Muscle of arm (tissue), 1 donor: ENCODE measurements at regions not wholly inside any gene's neighbourhood (a gene's known extent, or its start where the extent isn't known, plus 50 kb on each side); places are given as distances from the start of the nearest gene placed in this dataset.
"Not testable (repeated sequence)": the region's sequence is repeated elsewhere in the genome, so short reads cannot be mapped to it uniquely, and the experiment has no call there.

Experiments
- DNase-seq: peaks from one replicate; pipeline ENCODE4 v3.0.0-alpha.2; 2013

GRCh38 chr15:62218841-62219240, 53.8 kb upstream of the C2CD4B start:
- DNase-seq: no peak

- no peak for DNase-seq
Observed at GRCh38 chr15:62219799-62220198, 54.7 kb upstream of the C2CD4B start.

- no peak for DNase-seq
Observed at GRCh38 chr15:62223020-62223419, 57.9 kb upstream of the C2CD4B start.

- no peak for DNase-seq
Observed at GRCh38 chr15:62228604-62229003, 63.5 kb upstream of the C2CD4B start.

GRCh38 chr15:62231856-62232255, 66.8 kb upstream of the C2CD4B start:
- DNase-seq: no peak

GRCh38 chr15:62240121-62241096, 75.3 kb upstream of the C2CD4B start:
- no peak for DNase-seq

- no peak for DNase-seq
Observed at GRCh38 chr15:62241135-62241770, 76.2 kb upstream of the C2CD4B start.

- no peak for DNase-seq
Observed at GRCh38 chr15:62242999-62243398, 77.9 kb upstream of the C2CD4B start.

GRCh38 chr15:62244762-62245161, 79.7 kb upstream of the C2CD4B start:
- no peak for DNase-seq

GRCh38 chr15:62248277-62248984, 83.3 kb upstream of the C2CD4B start:
- DNase-seq: no peak

- no peak for DNase-seq
Observed at GRCh38 chr15:62249501-62249900, 84.4 kb upstream of the C2CD4B start.

- DNase-seq: no peak
Observed at GRCh38 chr15:62250186-62250585, 85.1 kb upstream of the C2CD4B start.

- no peak for DNase-seq
Observed at GRCh38 chr15:62250978-62251377, 85.9 kb upstream of the C2CD4B start.

- DNase-seq: no peak
Observed at GRCh38 chr15:62253294-62253693, 88.2 kb upstream of the C2CD4B start.

- DNase-seq: peak; percentile 60
Observed at GRCh38 chr15:62254137-62254934, 89.3 kb upstream of the C2CD4B start.

- not testable (repeated sequence) for DNase-seq
Observed at GRCh38 chr15:62256430-62256829, 91.3 kb upstream of the C2CD4B start.

GRCh38 chr15:62257996-62258521, 93.0 kb upstream of the C2CD4B start:
- no peak for DNase-seq

GRCh38 chr15:62262305-62262941, 97.3 kb upstream of the C2CD4B start:
- DNase-seq: no peak

GRCh38 chr15:62264196-62264595, 99.1 kb upstream of the C2CD4B start:
- DNase-seq: no peak

- DNase-seq: no peak
Observed at GRCh38 chr15:62269504-62269903, 104.4 kb upstream of the C2CD4B start.
